Adrenal gland (tissue), 5 donors: ENCODE measurements at regions not wholly inside any gene's neighbourhood (a gene's known extent, or its start where the extent isn't known, plus 50 kb on each side); places are given as distances from the start of the nearest gene placed in this dataset.

Experiments
- POLR2A ChIP-seq, 2 donors: fragments of 450-650 bp; IDR thresholded peaks; one replicate each; pipeline ENCODE4 v1.6.1; 2017; ENCODE audit warnings: antibody characterized with exemption in 2 of 2, mild to moderate bottlenecking in 2 of 2, moderate library complexity in 1 of 2
- TF ChIP-seq, protein P1 (sequence below), 6 experiments: fragments of 450-650 bp in 4 of 6; fragments of 200-600 bp in 2 of 6; sonication (generic) in 1 of 6; IDR thresholded peaks; 1 replicate in 5 of 6; 2 replicates in 1 of 6; pipeline versions ENCODE4 v1.5.1 to v1.8.0; 2016 to 2021; ENCODE audit warnings: antibody characterized with exemption in 6 of 6, mild to moderate bottlenecking in 2 of 6, moderate library complexity in 1 of 6
- donor health status: DM: no; HTN: no; CAD: no.

DNA sequence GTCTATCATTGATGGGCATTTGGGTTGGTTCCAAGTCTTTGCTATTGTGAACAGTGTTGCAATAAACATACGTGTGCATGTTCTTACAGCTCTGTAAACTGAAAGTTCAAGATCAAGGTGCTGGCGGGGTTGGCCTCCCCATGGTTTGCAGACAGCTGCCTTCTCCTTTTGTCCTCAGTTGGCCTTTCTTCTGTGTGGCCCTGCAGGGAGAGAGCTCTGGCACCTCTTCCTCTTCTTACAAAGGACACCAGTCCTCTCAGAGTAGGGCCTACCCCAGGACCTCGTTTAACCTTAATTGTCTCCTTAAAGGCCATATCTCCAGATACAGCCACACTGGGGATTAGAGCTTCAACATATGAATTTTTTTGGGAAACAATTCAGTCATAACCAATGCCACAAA, 462.7 kb downstream of the TCERG1L start:
- TF ChIP-seq, protein P1, sequence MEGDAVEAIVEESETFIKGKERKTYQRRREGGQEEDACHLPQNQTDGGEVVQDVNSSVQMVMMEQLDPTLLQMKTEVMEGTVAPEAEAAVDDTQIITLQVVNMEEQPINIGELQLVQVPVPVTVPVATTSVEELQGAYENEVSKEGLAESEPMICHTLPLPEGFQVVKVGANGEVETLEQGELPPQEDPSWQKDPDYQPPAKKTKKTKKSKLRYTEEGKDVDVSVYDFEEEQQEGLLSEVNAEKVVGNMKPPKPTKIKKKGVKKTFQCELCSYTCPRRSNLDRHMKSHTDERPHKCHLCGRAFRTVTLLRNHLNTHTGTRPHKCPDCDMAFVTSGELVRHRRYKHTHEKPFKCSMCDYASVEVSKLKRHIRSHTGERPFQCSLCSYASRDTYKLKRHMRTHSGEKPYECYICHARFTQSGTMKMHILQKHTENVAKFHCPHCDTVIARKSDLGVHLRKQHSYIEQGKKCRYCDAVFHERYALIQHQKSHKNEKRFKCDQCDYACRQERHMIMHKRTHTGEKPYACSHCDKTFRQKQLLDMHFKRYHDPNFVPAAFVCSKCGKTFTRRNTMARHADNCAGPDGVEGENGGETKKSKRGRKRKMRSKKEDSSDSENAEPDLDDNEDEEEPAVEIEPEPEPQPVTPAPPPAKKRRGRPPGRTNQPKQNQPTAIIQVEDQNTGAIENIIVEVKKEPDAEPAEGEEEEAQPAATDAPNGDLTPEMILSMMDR (IDR thresholded peaks at IDR 0.05) = no peak
- TF ChIP-seq POLR2A (IDR thresholded peaks at IDR 0.05) = no peak
